ENCODE measurements at regions not wholly inside any gene's neighbourhood (a gene's known extent, or its start where the extent isn't known, plus 50 kb on each side); places are given as distances from the start of the nearest gene placed in this dataset.

DNA sequence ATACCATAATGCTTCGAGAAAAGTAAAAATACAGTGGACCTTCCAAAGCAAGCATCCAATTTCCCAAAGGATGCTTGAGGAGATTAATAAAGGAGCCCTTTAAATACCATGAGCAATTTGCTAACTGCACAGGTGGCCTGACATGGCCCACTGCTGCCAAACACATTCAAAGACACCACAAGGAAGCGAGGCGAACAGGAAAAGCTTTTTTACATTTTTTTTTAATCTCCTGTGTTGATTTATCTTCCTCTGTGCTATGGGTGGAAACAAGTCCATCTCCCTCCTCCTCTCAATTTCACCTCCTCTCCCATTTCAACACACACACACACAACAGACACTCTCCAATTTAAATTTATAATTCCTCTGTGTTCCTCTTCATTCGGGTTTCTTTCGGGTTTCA, 243.4 kb downstream of the IGSF11 start:
- TF ChIP-seq FOXA1 (IDR thresholded peaks at IDR 0.05) (no peak), ZNF384 (IDR thresholded peaks at IDR 0.05) (no peak), SP1 (IDR thresholded peaks at IDR 0.05) (no peak), FOXK2 (IDR thresholded peaks at IDR 0.05) (no peak), SUZ12 (IDR thresholded peaks at IDR 0.05) (no peak), FOXM1 (IDR thresholded peaks at IDR 0.05; ENCODE audit: borderline replicate concordance) (no peak), ARNT (IDR thresholded peaks at IDR 0.05) (no peak), L3MBTL2 (conservative IDR thresholded peaks at IDR 0.05) (no peak), HDGF (IDR thresholded peaks at IDR 0.05; ENCODE audit: borderline replicate concordance) (no peak), LEF1 (IDR thresholded peaks at IDR 0.05; ENCODE audit: borderline replicate concordance) (no peak), ELF4 (IDR thresholded peaks at IDR 0.05) (no peak), TARDBP (IDR thresholded peaks at IDR 0.05) (no peak), BHLHE40 (IDR thresholded peaks at IDR 0.05; ENCODE audit: borderline replicate concordance) (no peak)
- TF ChIP-seq, protein P1, sequence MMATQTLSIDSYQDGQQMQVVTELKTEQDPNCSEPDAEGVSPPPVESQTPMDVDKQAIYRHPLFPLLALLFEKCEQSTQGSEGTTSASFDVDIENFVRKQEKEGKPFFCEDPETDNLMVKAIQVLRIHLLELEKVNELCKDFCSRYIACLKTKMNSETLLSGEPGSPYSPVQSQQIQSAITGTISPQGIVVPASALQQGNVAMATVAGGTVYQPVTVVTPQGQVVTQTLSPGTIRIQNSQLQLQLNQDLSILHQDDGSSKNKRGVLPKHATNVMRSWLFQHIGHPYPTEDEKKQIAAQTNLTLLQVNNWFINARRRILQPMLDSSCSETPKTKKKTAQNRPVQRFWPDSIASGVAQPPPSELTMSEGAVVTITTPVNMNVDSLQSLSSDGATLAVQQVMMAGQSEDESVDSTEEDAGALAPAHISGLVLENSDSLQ (IDR thresholded peaks at IDR 0.05): no peak
